ENCODE measurements at regions not wholly inside any gene's neighbourhood (a gene's known extent, or its start where the extent isn't known, plus 50 kb on each side); places are given as distances from the start of the nearest gene placed in this dataset.

DNA sequence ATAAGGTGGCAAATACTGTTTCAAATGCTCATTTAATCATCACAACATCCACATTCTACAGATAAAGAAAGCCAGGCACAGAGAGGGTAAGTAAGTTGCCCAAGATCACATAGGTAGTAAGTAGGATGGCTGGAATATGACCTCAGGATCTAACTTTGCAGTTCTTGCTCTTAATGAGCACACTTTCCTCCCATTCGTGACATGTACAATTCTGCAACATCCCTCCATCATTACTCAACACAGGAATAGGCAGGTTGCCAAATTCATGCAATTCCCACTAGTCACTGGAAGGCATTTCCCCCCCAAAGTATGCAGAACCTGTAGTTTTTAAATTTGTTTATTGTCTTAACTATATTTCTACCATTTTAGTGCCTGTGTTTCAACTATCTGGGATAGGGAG, 109.2 kb downstream of the OLFM4 start:
- TF ChIP-seq, protein P1, sequence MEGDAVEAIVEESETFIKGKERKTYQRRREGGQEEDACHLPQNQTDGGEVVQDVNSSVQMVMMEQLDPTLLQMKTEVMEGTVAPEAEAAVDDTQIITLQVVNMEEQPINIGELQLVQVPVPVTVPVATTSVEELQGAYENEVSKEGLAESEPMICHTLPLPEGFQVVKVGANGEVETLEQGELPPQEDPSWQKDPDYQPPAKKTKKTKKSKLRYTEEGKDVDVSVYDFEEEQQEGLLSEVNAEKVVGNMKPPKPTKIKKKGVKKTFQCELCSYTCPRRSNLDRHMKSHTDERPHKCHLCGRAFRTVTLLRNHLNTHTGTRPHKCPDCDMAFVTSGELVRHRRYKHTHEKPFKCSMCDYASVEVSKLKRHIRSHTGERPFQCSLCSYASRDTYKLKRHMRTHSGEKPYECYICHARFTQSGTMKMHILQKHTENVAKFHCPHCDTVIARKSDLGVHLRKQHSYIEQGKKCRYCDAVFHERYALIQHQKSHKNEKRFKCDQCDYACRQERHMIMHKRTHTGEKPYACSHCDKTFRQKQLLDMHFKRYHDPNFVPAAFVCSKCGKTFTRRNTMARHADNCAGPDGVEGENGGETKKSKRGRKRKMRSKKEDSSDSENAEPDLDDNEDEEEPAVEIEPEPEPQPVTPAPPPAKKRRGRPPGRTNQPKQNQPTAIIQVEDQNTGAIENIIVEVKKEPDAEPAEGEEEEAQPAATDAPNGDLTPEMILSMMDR (IDR thresholded peaks at IDR 0.05) = no peak
- no peak for TF ChIP-seq POLR2A (IDR thresholded peaks at IDR 0.05)
- no peak for TF ChIP-seq POLR2AphosphoS5 (IDR thresholded peaks at IDR 0.05; ENCODE audit: insufficient read depth in 1 of 2, low read depth in 1 of 2)
